Right atrium auricular region (tissue), 2 donors: ENCODE measurements at regions not wholly inside any gene's neighbourhood (a gene's known extent, or its start where the extent isn't known, plus 50 kb on each side); places are given as distances from the start of the nearest gene placed in this dataset.

Experiments
- DNase-seq: peaks from one replicate; pipeline ENCODE4 v3.0.0-alpha.2; 2019; ENCODE audit warnings: low spot score
- H3K27ac ChIP-seq, 2 donors: fragments of 200-600 bp; sonication (generic); 1 replicate in 1 of 2; 2 replicates in 1 of 2; pipeline ENCODE4 v1.5.1; 2016 to 2019
- H3K27me3 ChIP-seq, 2 donors: fragments of 200-600 bp; sonication (generic); one replicate each; pipeline versions ENCODE4 v1.5.1 to v1.6.0; 2017 to 2019
- H3K36me3 ChIP-seq: fragments of 200-600 bp; sonication (generic); one replicate; pipeline ENCODE4 v1.5.1; 2016
- H3K4me1 ChIP-seq, 2 donors: fragments of 200-600 bp; sonication (generic); one replicate each; pipeline versions ENCODE4 v1.5.1 to v1.6.0; 2017 to 2019
- H3K4me3 ChIP-seq, 2 donors: fragments of 200-600 bp; sonication (generic); 1 replicate in 1 of 2; 2 replicates in 1 of 2; pipeline ENCODE4 v1.5.1; 2017 to 2019; ENCODE audit warnings: mild to moderate bottlenecking in 1 of 2, moderate library complexity in 1 of 2
- H3K9me3 ChIP-seq, 2 donors: fragments of 200-600 bp; sonication (generic); one replicate each; pipeline ENCODE4 v1.5.1; 2019
- CTCF ChIP-seq, 2 donors: fragments of 200-600 bp; sonication (generic); IDR thresholded peaks; one replicate each; pipeline ENCODE4 v1.5.1; 2019; ENCODE audit warnings: antibody characterized with exemption in 2 of 2

- DNase-seq = no peak
- Histone ChIP-seq H3K4me3 (no peak overlapping the region), H3K27ac (no peak overlapping the region), H3K27me3 (no peaks in the 10 kb centered on the region), H3K4me1 (peaks cover 0 to 26% of the 10 kb centered on the region in 2 donors), H3K36me3 (no peaks in the 10 kb centered on the region), H3K9me3 (no peaks in the 10 kb centered on the region)
- TF ChIP-seq CTCF (IDR thresholded peaks at IDR 0.05) = no peak
Observed at GRCh38 chr1:234731569-234732085, 121.6 kb upstream of the IRF2BP2 start.

GRCh38 chr1:234730770-234731568, 121.0 kb upstream of the IRF2BP2 start:
- Histone ChIP-seq H3K27ac (no peak overlapping the region), H3K27me3 (no peaks in the 10 kb centered on the region), H3K4me1 (peaks cover 0 to 32% of the 10 kb centered on the region in 2 donors), H3K4me3 (no peak overlapping the region), H3K9me3 (no peaks in the 10 kb centered on the region), H3K36me3 (no peaks in the 10 kb centered on the region)
- no peak for TF ChIP-seq CTCF (IDR thresholded peaks at IDR 0.05)
- no peak for DNase-seq

GRCh38 chr1:234730475-234730769, 120.4 kb upstream of the IRF2BP2 start:
- no peak for DNase-seq
- no peak for TF ChIP-seq CTCF (IDR thresholded peaks at IDR 0.05)
- H3K4me1 ChIP-seq = peaks cover 0 to 38% of the 10 kb centered on the region in 2 donors
- no peak overlapping the region for H3K4me3 ChIP-seq
- H3K9me3 ChIP-seq = no peaks in the 10 kb centered on the region
- H3K27me3 ChIP-seq = no peaks in the 10 kb centered on the region
- H3K36me3 ChIP-seq = no peaks in the 10 kb centered on the region
- no peak overlapping the region for H3K27ac ChIP-seq

- H3K27ac ChIP-seq = no peak overlapping the region
- H3K4me3 ChIP-seq = no peak overlapping the region
- H3K4me1 ChIP-seq = peaks cover 0 to 44% of the 10 kb centered on the region in 2 donors
- no peaks in the 10 kb centered on the region for H3K9me3 ChIP-seq
- TF ChIP-seq CTCF (IDR thresholded peaks at IDR 0.05) = no peak
- no peaks in the 10 kb centered on the region for H3K36me3 ChIP-seq
- no peaks in the 10 kb centered on the region for H3K27me3 ChIP-seq
- DNase-seq = no peak
Observed at GRCh38 chr1:234729561-234730474, 119.8 kb upstream of the IRF2BP2 start.

- TF ChIP-seq CTCF (IDR thresholded peaks at IDR 0.05) = no peak
- H3K27ac ChIP-seq = peak overlapping the region in 1 of 2 donors; percentile 100
Observed at GRCh38 chr1:234728740-234729139, 118.8 kb upstream of the IRF2BP2 start.

More at GRCh38 chr1:234728740-234729139, 118.8 kb upstream of the IRF2BP2 start:
- Histone ChIP-seq H3K27me3 (no peaks in the 10 kb centered on the region), H3K4me1 (peaks cover 0 to 51% of the 10 kb centered on the region in 2 donors), H3K36me3 (no peaks in the 10 kb centered on the region), H3K9me3 (no peaks in the 10 kb centered on the region), H3K4me3 (no peak overlapping the region)
- no peak for DNase-seq
